H1 (cell line): ENCODE measurements at regions not wholly inside any gene's neighbourhood (a gene's known extent, or its start where the extent isn't known, plus 50 kb on each side); places are given as distances from the start of the nearest gene placed in this dataset.

ENCODE experiments used
- CTCF ChIA-PET: fragments of 300-600 bp; sonication (Branson Sonifier 250); formaldehyde crosslinking; loops from one replicate; lab custom pipeline; 2021; ENCODE audit not compliant: partially characterized antibody; lab: Charles Lee
- POLR2A ChIA-PET: fragments of 300-600 bp; sonication (Branson Sonifier 250); formaldehyde crosslinking; loops from one replicate; lab custom pipeline; 2021; ENCODE audit warnings: inconsistent platforms; ENCODE audit not compliant: partially characterized antibody; lab: Charles Lee
- DNase-seq, 2 experiments: peaks; one replicate each; pipeline versions ENCODE4 v3.0.0 to v3.0.0-alpha.2; 2010 to 2022; ENCODE audit warnings: low spot score in 2 of 2, low read depth in 1 of 2, mixed read lengths in 1 of 2
- FAIRE-seq: peaks from 2 replicates; lab custom pipeline; 2011; peaks lifted over from hg19 to GRCh38; lab: Jason Lieb, UNC
- H2AFZ ChIP-seq: 2 replicates; pipeline ENCODE4 v1.8.1; 2012; ENCODE audit warnings: low read length, inconsistent platforms
- H2AK5ac ChIP-seq: 2 replicates; pipeline ENCODE4 v1.6.1; 2013; ENCODE audit warnings: low read depth, low read length
- H2BK120ac ChIP-seq: replicated peaks from 2 replicates; pipeline ENCODE3; 2013; ENCODE audit warnings: low read depth, low read length, inconsistent platforms
- H2BK12ac ChIP-seq: 2 replicates; pipeline ENCODE4 v1.6.1; 2013; ENCODE audit warnings: low read depth, low read length
- H2BK15ac ChIP-seq: 2 replicates; pipeline ENCODE4 v1.6.1; 2013; ENCODE audit warnings: low read length
- H2BK20ac ChIP-seq: 2 replicates; pipeline ENCODE4 v1.6.1; 2013; ENCODE audit warnings: low read length
- H2BK5ac ChIP-seq: 2 replicates; pipeline ENCODE4 v1.6.1; 2013; ENCODE audit warnings: low read depth, low read length
- H3K14ac ChIP-seq: 2 replicates; pipeline ENCODE4 v1.6.1; 2013; ENCODE audit warnings: inconsistent platforms; ENCODE audit not compliant: insufficient read length
- H3K18ac ChIP-seq: 2 replicates; pipeline ENCODE4 v1.6.1; 2013; ENCODE audit warnings: low read length; ENCODE audit errors: extremely low read depth
- H3K23ac ChIP-seq: 2 replicates; pipeline ENCODE4 v1.6.1; 2013; ENCODE audit warnings: inconsistent platforms; ENCODE audit not compliant: insufficient read length
- H3K23me2 ChIP-seq: 2 replicates; pipeline ENCODE4 v1.6.1; 2013; ENCODE audit warnings: low read depth, low read length
- H3K27ac ChIP-seq: 2 replicates; pipeline ENCODE4 v1.6.1; 2011; ENCODE audit warnings: low read depth, low read length, inconsistent platforms
- H3K27me3 ChIP-seq, 4 experiments: replicated peaks in 1 of 4; 1 replicate in 1 of 4; 2 replicates in 3 of 4; pipeline versions ENCODE4 v1.6.1 to v1.8.1; 2011 to 2013; ENCODE audit warnings: low read length in 3 of 4, mild to moderate bottlenecking in 3 of 4, inconsistent platforms in 2 of 4, mixed read lengths in 2 of 4, moderate library complexity in 1 of 4; ENCODE audit not compliant: control insufficient read depth in 3 of 4, insufficient read depth in 3 of 4; ENCODE audit errors: extremely low read depth in 1 of 4
- H3K36me3 ChIP-seq, 4 experiments: 2 replicates each; pipeline versions ENCODE4 v1.6.1 to v1.8.1; 2011 to 2013; ENCODE audit warnings: mild to moderate bottlenecking in 4 of 4, low read length in 3 of 4, moderate library complexity in 2 of 4, control low read depth in 1 of 4, inconsistent platforms in 1 of 4; ENCODE audit not compliant: insufficient read depth in 4 of 4, control insufficient read depth in 2 of 4
- H3K4ac ChIP-seq: replicated peaks from 2 replicates; pipeline ENCODE3; 2013; ENCODE audit warnings: low read length, low read depth, mixed read lengths, inconsistent platforms; ENCODE audit not compliant: insufficient read length
- H3K4me1 ChIP-seq, 4 experiments: replicated peaks in 1 of 4; 1 replicate in 1 of 4; 2 replicates in 3 of 4; pipeline versions ENCODE4 v1.6.1 to v1.8.1; 2011 to 2013; ENCODE audit warnings: low read length in 3 of 4, inconsistent platforms in 2 of 4, mixed read lengths in 1 of 4; ENCODE audit not compliant: insufficient read depth in 4 of 4, control insufficient read depth in 3 of 4
- H3K4me2 ChIP-seq, 2 experiments: 2 replicates each; pipeline versions ENCODE4 v1.6.1 to v1.8.1; 2011 to 2013; ENCODE audit warnings: low read depth in 2 of 2, low read length in 2 of 2, control low read depth in 1 of 2, inconsistent platforms in 1 of 2, mild to moderate bottlenecking in 1 of 2; ENCODE audit not compliant: insufficient read depth in 1 of 2
- H3K4me3 ChIP-seq, 4 experiments: fragments of 200-600, 300-600 bp in 1 of 4; sonication (generic), shearing (Covaris generic), sonication (Bioruptor Twin) in 1 of 4; 2 replicates each; pipeline versions ENCODE4 v1.5.1 to v1.8.1; 2011 to 2016; ENCODE audit warnings: low read length in 4 of 4, low read depth in 3 of 4, control low read depth in 2 of 4, inconsistent platforms in 2 of 4, mild to moderate bottlenecking in 2 of 4, mixed read lengths in 1 of 4, moderate library complexity in 1 of 4; ENCODE audit not compliant: insufficient read depth in 2 of 4; ENCODE audit errors: extremely low read depth in 1 of 4
- H3K56ac ChIP-seq: replicated peaks from 2 replicates; pipeline ENCODE3; 2013; ENCODE audit warnings: low read depth, mild to moderate bottlenecking, mixed read lengths, low read length, inconsistent platforms; ENCODE audit not compliant: insufficient read length
- H3K79me1 ChIP-seq: 2 replicates; pipeline ENCODE4 v1.6.1; 2013; ENCODE audit warnings: low read depth, low read length, control low read depth
- H3K79me2 ChIP-seq, 2 experiments: 2 replicates each; pipeline versions ENCODE4 v1.6.1 to v1.8.1; 2012 to 2013; ENCODE audit warnings: low read length in 2 of 2, mild to moderate bottlenecking in 2 of 2, inconsistent platforms in 1 of 2; ENCODE audit not compliant: insufficient read depth in 2 of 2, control insufficient read depth in 1 of 2
- H3K9ac ChIP-seq, 4 experiments: replicated peaks in 1 of 4; 1 replicate in 1 of 4; 2 replicates in 3 of 4; pipeline versions ENCODE4 v1.6.1 to v1.8.1; 2011 to 2013; ENCODE audit warnings: low read depth in 3 of 4, low read length in 3 of 4, control low read depth in 2 of 4, mild to moderate bottlenecking in 2 of 4, moderate library complexity in 2 of 4, inconsistent platforms in 1 of 4; ENCODE audit errors: extremely low read depth in 1 of 4
- H3K9me3 ChIP-seq, 2 experiments: 2 replicates each; pipeline versions ENCODE4 v1.6.1 to v1.8.1; 2012 to 2013; ENCODE audit warnings: mild to moderate bottlenecking in 2 of 2, moderate library complexity in 2 of 2, control low read depth in 1 of 2, inconsistent platforms in 1 of 2, low read depth in 1 of 2, low read length in 1 of 2, mixed read lengths in 1 of 2; ENCODE audit not compliant: insufficient read depth in 2 of 2
- H4K20me1 ChIP-seq, 2 experiments: replicated peaks in 1 of 2; 2 replicates each; pipeline versions ENCODE3 to v1.8.1; 2011 to 2013; ENCODE audit warnings: inconsistent platforms in 2 of 2, low read length in 2 of 2, mild to moderate bottlenecking in 1 of 2; ENCODE audit not compliant: insufficient read depth in 2 of 2, control insufficient read depth in 1 of 2
- H4K5ac ChIP-seq: 2 replicates; pipeline ENCODE4 v1.6.1; 2013; ENCODE audit warnings: low read length, low read depth, mixed read lengths, inconsistent platforms; ENCODE audit not compliant: insufficient read length
- H4K8ac ChIP-seq: 2 replicates; pipeline ENCODE4 v1.8.0; 2013; ENCODE audit warnings: mild to moderate bottlenecking, moderate library complexity, low read length, inconsistent platforms; ENCODE audit not compliant: insufficient read depth; ENCODE audit errors: extremely low read depth
- H4K91ac ChIP-seq: replicated peaks from 2 replicates; pipeline ENCODE3; 2013; ENCODE audit warnings: low read length, mixed read lengths, inconsistent platforms; ENCODE audit not compliant: insufficient read length
- BCL11A ChIP-seq, 2 experiments: IDR thresholded peaks; one replicate each; pipeline ENCODE4 v1.6.1; 2011; ENCODE audit warnings: low read depth in 2 of 2, low read length in 2 of 2, mild to moderate bottlenecking in 2 of 2
- CHD2 ChIP-seq: IDR thresholded peaks from 2 replicates; pipeline ENCODE4 v1.6.1; 2012; ENCODE audit warnings: low read length, improper control_type of control experiment
- FOSL1 ChIP-seq: IDR thresholded peaks from 2 replicates; pipeline ENCODE4 v1.6.1; 2011; ENCODE audit warnings: mild to moderate bottlenecking, low read depth, low read length, moderate library complexity; ENCODE audit not compliant: insufficient read depth
- HDAC6 ChIP-seq: IDR thresholded peaks from one replicate; pipeline ENCODE4 v1.7.1; 2012; ENCODE audit warnings: low read depth, mild to moderate bottlenecking, inconsistent platforms, low read length, moderate library complexity
- RFX5 ChIP-seq: IDR thresholded peaks from 2 replicates; pipeline ENCODE4 v1.6.1; 2011; ENCODE audit warnings: low read depth, low read length, improper control_type of control experiment, borderline replicate concordance
- WGBS, 2 experiments: shearing (Covaris generic) in 1 of 2; methylation state at CpG; one replicate each; pipeline versions ENCODE4 v1.1.6 to v1.1.7; 2013 to 2015; ENCODE audit warnings: low lambda C conversion rate in 2 of 2, mixed read lengths in 2 of 2, inconsistent platforms in 1 of 2, low coverage in 1 of 2, missing lambda C conversion rate in 1 of 2; ENCODE audit not compliant: insufficient replicate concordance in 2 of 2, insufficient coverage in 1 of 2, insufficient read length in 1 of 2; ENCODE audit errors: extremely low coverage in 1 of 2, missing lambda C conversion rate in 1 of 2; 5-methylcytosine and 5-hydroxymethylcytosine counted together

DNA sequence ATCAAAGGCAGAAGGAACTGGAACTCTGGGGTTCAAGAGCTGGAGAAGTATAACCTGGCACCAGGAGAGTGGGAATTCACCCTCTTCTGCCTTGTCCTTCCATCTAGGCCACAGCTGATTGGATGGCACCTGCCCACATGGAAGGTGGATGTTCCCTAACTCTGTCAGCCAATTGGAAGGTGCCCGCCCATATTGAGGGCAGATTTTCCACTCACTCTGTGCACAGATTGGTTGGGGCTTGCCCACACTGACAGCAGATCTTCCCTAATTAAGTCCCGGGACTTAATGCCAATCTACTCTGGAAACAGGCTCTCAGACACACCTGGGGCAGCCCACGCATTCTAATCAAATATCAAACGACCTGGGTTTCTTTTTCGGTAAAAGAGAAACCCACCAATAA is 1142.3 kb upstream of the CELF2 start:
- Histone ChIP-seq H2BK120ac (no peak overlapping the region), H2AFZ (peak overlapping the region; percentile 62; the same call in 1 of the 2 replicates), H3K4me3 (no peak overlapping the region), H4K20me1 (no peaks in the 10 kb centered on the region), H3K79me1 (no peaks in the 10 kb centered on the region), H4K8ac (no peak overlapping the region), H3K79me2 (no peaks in the 10 kb centered on the region), H3K9me3 (no peaks in the 10 kb centered on the region; a peak in 1 of 4 replicates), H3K4me1 (no peaks in the 10 kb centered on the region), H2BK20ac (no peak overlapping the region), H3K23ac (no peak overlapping the region), H4K91ac (no peak overlapping the region), H3K27me3 (no peaks in the 10 kb centered on the region; a peak in 1 of 7 replicates), H3K14ac (no peak overlapping the region), H2BK15ac (no peak overlapping the region), H3K4me2 (no peak overlapping the region), H2BK5ac (no peak overlapping the region), H3K4ac (no peak overlapping the region), H3K36me3 (no peaks in the 10 kb centered on the region), H3K27ac (no peak overlapping the region), H3K18ac (no peak overlapping the region), H3K23me2 (peaks cover 2% of the 10 kb centered on the region; the same call in 1 of the 2 replicates), H2BK12ac (no peak overlapping the region), H2AK5ac (no peak overlapping the region), H3K56ac (no peak overlapping the region), H4K5ac (no peak overlapping the region), H3K9ac (no peak overlapping the region)
- 88% methylated on average over 5 of the region's 5 CpGs; no CpG with 5 or more reads in 1 of the 2 experiments for WGBS, 2 experiments
- ChIA-PET POLR2A (no interaction called here), CTCF (no interaction called here)
- DNase-seq: no peak
- no peak for FAIRE-seq
- TF ChIP-seq CHD2 (no peak), HDAC6 (no peak), BCL11A (IDR thresholded peaks at IDR 0.05; ENCODE audit: low read depth in 2 of 2, low read length in 2 of 2) (no peak), RFX5 (no peak), FOSL1 (no peak)
